CD4-positive, alpha-beta T cell treated with Interleukin-17A for 1 hour (primary cell): ENCODE measurements at regions not wholly inside any gene's neighbourhood (a gene's known extent, or its start where the extent isn't known, plus 50 kb on each side); places are given as distances from the start of the nearest gene placed in this dataset.

Experiments used
- DNase-seq: peaks from one replicate; pipeline ENCODE4 v3.0.0-alpha.2; 2020

DNA sequence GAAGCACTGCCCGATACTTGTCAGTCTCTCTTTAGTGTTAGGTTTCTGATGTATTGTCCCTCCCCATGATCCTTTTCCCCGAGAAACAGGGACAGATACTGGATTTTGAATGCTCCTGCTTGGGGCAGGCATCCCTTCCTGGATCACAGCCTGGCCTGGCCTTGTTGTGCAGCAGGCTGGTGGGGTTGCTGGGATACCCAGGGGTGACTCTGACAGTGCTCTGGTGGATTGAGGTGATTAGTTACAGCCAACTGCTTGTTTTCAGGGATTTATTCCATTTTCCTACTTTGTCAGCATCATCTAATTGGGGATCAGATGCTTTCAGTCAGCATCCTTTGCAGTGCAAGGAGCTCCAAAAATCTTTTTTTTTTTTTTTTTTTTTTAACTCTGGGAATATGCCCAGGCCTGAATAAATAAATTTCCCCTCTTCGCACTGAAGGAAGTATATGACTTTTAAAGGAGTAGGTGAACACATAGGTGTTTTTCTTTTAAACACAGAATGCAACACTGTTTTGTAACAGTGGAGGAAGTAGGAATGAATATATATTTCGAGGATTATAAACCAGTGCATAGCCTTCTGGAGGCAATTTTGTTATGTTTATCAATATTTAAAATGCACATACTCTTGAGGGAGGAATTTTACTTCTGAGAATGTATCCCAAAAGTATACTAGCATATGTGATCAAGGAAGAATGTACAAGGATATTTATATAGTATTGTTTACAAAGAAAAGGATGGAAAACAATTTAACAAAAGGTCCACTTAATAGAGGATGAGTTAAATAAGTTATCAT lies 127.3 kb upstream of the ELL2 start:
- no peak for DNase-seq

DNA sequence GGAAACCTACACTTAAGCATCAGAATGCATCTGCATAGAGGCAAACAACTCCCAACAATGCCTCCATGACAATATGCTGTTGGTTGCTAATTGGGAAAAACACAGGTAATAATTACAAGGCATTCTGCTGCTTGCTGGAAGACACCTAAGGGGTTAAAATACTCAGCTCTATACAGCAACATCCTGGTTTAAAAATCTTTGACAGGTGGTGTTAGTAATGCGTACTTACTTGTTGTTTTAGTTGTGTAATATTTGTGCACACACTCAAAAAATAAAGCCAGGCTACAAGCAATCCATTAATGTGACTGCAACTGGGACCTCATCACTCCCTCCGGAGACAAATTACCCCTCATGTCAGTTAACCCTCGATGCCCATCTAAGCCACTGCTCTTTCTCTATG lies 126.3 kb upstream of the ELL2 start:
- no peak for DNase-seq

DNA sequence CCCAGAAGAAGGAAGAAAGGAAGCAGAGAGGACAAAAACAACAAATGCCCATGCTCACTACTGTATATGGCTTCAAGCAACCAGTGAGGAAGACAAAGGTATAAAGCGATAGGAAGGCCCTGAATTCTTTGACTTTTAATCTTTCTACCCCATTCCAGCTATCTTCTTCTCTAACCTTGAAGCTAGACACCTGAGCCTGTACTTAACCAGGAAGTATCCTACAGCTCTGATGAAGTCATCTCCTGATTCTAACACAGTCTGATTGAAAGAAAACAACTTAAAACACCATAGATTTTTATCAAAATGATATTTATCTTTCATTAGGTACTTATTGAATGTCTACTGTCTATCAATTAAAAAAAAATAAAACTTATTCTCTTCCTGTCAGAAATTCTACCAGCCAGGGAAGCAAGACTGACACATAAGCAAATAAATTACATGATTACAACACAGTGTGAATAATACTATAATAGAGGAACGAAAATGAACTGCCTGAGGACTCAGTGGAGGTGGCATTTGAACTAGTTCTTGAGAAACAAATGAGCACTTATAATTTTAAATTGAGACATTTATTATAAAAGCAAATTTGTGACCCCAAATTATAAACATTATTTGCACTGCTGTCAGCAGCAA lies 123.3 kb upstream of the ELL2 start:
- DNase-seq: no peak

DNA sequence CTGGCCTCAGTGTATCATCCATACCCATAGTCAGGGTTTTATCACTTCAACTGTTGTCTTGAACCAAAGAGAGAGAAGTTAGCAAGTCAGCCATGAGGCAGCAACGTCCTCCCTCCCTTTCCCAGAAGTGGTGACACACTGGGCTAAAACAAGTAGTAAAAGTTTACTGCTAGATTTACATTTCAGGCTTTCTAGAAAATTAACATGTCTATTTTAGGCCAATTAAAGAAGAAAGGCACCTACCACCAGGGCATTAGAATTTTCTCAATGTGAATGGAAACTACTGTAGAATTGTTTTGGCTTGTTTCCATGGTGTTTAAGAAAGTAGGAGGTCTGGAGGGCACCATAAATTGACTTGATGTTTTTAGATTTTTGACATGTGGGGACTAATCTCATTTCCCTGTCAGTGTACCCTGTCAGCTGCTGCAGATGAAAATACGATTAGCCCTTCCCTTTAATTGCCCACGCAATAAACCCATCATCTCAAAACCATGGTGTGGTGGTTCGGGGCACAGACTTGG lies 121.8 kb upstream of the ELL2 start:
- DNase-seq: no peak

GRCh38 chr5:96081276-96081858 lies 119.7 kb upstream of the ELL2 start:
- DNase-seq: no peak

DNA sequence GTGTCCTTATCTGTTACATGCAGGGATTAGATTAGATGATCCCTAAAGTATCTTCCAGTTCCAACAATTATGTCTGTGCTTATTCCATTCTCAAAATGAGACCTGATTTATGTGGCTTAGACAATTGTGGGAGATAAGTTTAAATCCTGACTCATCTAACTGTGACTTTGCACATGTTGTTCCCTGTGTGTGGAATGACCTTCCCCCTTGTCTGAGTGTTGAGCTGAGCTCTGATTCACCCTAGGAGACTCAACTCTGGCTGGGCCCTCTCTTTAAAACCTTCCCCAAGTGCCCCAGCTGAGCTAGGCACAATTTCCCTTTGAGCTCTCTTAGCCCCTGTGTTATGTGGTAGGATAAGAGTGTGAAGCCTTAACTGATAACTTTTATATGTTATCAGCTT lies 118.9 kb upstream of the ELL2 start:
- no peak for DNase-seq

DNA sequence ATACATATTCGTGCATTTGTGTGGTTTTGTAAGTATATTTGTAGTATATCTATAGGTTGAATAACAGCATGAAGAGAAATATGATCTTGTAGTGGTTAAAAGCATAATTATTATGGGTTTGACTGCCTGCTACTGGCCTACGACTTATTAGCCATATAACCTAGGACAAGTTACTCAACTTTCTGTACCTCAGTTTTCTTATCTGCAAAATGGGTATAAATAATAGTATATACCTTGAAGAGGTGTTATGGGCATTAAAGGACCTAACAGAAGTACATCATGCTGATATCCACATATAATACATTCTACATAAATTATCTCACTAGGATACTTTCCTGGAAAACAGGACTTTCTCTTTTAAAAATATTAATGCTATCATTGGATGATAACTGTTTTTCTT lies 118.3 kb upstream of the ELL2 start:
- no peak for DNase-seq

GRCh38 chr5:96079075-96079474 lies 117.4 kb upstream of the ELL2 start:
- DNase-seq: no peak

DNA sequence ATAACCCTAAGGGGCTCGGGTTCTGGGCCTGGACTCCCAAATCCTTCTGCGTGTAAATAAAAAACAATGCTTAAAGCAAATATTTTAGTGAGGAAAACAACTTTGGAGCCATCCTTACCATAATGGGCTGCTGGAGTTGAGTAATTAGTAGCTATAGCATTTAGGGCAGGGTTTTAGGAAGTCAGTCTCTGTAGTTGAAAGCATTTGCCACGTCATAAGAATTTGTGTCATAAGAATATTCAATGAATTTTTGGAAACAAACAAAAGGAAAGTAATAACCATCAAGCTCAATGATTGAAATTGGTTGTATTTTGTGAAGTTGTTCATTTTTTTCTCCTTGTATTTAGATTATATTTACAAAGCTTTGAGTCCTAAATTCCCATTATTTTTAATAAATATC lies 114.8 kb upstream of the ELL2 start:
- no peak for DNase-seq

DNA sequence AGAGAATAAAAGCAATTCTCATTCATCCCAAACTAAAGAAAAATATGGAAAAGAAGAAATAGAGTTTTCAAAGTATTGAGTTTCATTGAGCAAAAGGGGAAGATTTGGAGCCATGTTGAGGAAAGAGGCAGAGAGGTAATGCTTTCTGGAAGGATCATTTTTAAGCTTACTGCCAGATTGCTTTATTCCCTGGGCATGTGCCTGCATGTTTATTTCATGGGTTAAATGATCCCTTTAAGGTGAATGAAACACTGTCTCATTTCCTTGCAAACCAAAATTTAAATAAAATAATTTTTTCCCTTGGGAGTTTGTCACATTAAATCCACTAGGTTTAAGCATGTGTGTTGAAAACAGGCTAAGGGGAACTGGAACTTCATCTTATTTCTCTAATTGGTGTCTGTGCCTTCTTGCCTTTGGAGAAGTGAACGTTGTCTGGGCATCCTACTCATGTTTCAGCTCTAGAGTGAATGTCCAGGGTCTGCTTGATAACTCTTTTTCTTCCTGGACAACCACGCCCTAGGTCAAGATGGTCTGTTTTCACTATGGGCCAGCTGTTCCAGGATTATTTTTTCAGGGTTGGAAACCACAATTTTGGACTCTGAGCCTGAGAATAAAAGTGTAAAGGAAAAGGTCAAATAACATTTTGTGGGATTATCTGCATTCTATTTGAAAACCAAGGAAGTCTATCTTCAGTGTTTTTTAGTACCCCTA lies 114.1 kb upstream of the ELL2 start:
- DNase-seq: no peak

DNA sequence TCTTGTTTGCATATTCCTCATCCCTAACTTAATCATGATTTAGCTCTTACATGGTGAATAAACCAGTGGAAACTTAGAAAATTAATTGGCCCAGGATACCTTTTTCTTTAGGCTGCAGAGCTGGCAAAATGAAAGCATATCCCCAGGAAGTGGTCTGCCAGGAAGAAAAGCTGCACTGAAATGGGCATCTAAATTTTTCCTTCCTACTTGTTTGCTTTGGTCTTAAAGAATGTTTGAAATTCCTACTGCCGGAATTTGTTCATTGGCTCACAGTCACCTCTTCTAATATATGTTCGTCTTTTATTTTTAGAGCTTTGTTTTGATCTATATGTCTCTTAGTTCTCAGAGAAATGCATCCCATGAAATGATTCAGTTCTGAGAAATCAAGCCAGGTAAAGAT lies 113.2 kb upstream of the ELL2 start:
- no peak for DNase-seq

DNA sequence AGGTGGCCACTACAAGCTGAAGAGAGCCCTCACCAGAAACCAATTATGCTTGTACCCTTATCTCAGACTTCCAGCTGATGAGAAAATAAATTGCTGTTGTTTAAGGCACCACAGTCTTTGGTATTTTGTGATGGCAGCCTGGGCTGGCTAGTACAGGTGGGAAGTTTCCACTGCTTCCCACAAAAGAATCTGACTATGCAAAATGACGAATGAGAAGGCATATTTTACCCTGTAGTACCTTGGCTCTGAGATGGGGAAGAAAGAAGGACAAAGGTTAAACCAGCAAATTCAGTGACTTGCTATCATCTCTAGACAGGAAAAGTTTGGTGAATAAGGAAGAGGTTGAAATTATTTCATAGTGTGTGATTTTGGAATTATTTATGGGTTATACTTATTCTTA lies 112.8 kb upstream of the ELL2 start:
- DNase-seq: no peak

DNA sequence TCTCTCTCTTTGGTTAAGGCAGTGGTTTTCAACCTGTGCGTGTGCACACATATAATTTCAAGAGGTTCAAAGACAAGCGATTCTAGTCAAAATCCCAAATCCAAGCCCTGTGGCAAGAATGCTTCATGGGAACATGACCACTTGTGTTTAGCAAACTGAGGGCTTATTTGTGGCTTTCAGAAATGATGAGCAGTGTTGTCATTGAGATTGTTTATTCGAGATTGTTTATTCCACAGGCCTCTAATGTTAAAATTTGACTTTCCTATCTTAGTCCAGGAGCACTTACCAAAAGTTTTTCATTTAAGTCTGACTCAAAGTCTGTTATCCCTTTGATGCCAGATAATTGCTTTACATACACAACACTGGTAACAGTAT lies 111.1 kb upstream of the ELL2 start:
- no peak for DNase-seq

GRCh38 chr5:96072138-96072790 lies 110.6 kb upstream of the ELL2 start:
- no peak for DNase-seq

GRCh38 chr5:96070622-96071225 lies 109.1 kb upstream of the ELL2 start:
- no peak for DNase-seq

DNA sequence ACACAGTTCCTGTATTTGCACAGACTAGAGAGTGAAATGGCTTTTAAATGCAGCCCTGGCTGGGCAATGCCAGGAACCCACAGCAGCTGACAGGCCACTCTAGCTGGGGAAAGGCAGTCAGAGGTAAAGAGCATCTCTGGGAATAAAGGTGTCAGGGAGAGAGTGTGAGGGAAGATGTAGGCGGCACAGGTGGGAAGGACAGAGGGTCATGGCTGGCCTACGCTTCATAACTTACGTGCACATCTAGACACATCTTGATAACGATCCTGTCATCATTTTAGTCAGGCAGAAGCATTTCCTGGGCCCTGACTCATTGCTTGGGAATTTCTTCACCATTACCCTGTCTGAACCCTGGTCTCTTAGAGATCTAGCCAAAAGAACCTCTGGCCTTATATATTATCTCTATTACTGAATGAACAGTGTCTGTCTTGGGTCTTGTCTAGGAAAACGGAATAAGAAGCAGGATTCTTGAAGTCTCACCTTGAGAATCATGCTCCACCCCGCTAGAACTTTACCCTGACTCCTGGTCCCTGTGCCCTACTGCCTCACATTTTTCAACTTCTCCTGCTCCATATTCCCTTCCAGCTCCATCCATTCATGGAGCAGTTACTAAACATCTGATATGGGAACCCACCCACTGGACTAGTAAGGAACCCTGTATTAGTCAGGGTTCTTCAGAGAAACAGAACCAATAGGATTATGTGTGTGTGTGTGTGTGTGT lies 106.4 kb upstream of the ELL2 start:
- no peak for DNase-seq

DNA sequence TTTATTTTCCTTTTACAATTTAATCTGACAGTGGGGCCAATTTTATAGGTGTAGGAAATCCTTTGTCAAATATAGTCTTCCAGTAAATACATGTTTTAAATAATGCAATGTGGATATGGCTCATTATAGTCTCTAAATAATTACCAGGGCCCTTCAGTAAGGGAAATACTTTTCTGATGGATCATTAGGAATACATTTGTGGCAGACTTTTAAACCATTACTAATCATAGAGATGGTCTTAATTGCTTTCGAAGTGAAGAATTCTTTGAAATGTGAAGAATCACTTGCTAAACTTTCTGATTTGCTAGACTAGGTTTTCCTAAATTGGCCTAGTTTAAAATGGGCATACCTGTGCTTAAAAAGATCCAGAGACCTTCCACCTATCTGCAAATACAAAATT lies 105.6 kb upstream of the ELL2 start:
- no peak for DNase-seq

GRCh38 chr5:96066386-96066719 lies 104.7 kb upstream of the ELL2 start:
- DNase-seq: no peak

DNA sequence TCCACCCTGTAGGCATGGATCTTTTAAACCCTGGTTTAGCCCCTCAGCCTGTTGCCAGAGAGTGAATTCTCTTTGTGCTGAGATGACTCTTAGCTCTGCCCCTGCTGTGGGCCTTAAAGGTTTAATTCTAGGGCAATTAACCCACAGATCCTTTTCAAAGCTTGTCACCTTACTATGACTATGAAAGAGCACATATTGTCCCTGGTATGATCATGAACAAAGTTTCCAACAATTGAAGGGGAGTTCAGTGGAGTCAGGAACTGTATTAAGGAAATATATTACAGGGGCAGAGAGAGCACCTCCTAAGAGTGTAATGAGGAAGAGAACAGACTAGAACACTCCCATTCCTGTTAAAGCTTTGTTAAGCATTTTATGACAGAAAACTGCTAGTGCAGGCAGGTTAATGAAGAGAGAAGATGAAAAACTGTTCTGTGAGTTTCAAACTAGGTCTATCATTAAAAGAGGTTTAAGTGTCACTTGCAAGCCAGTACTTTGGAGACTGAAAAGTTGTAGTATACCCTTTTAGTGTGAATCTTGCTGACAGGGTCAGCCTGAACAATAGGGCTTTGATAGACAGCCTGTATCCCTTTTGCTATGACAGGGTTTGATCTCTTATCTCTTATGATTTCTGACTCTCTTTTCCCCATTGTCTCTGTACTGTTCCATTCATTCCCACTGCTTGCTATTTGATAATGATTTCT lies 104.2 kb upstream of the ELL2 start:
- no peak for DNase-seq

DNA sequence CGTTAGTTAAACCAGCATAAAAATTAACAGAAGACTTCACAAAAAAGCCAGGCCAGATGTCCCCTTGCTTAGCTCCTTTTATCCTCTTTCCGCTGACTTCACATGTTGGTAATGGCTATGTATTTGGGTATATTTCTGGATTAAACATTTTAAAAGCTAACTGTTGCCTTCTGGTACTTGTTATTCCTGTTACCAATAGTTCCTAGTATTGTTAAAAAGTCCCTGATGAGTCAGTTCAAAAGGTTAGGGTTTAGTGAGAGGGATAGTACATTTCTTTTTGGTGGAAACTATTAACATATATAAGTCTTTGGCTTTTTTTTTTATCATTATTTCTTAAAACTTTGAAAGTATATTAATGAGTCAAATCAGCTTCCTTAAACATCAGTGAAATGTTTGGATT lies 103.2 kb upstream of the ELL2 start:
- DNase-seq: no peak

- no peak for DNase-seq
Observed at GRCh38 chr5:96062836-96063235, 101.2 kb upstream of the ELL2 start.

DNA sequence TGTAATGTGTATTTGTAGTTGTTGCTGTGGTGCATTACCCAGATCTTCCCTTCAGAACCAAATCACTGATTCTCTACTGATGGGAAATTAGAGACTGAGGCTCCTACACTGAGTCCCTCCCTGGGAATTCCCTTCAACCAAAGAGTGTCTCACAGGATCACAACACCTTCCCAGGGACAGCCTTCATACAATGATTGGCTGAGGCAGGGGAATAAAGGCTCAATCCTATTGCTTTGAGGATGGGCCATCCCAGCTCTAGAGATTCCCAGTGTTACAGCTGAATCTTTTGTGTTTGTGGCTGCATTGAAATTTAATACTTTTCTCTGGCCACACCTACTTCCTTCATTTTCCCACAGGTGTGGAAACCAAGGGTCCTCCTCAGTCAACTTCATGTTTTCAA lies 96.4 kb upstream of the ELL2 start:
- DNase-seq: no peak
